CD4-positive, alpha-beta T cell treated with Interleukin-6 for 4 hours (primary cell): ENCODE measurements at regions not wholly inside any gene's neighbourhood (a gene's known extent, or its start where the extent isn't known, plus 50 kb on each side); places are given as distances from the start of the nearest gene placed in this dataset.
"Not testable (repeated sequence)": the region's sequence is repeated elsewhere in the genome, so short reads cannot be mapped to it uniquely, and the experiment has no call there.

ENCODE experiments used
- DNase-seq: peaks from one replicate; pipeline ENCODE4 v3.0.0-alpha.2; 2020; ENCODE audit warnings: mixed read lengths

DNA sequence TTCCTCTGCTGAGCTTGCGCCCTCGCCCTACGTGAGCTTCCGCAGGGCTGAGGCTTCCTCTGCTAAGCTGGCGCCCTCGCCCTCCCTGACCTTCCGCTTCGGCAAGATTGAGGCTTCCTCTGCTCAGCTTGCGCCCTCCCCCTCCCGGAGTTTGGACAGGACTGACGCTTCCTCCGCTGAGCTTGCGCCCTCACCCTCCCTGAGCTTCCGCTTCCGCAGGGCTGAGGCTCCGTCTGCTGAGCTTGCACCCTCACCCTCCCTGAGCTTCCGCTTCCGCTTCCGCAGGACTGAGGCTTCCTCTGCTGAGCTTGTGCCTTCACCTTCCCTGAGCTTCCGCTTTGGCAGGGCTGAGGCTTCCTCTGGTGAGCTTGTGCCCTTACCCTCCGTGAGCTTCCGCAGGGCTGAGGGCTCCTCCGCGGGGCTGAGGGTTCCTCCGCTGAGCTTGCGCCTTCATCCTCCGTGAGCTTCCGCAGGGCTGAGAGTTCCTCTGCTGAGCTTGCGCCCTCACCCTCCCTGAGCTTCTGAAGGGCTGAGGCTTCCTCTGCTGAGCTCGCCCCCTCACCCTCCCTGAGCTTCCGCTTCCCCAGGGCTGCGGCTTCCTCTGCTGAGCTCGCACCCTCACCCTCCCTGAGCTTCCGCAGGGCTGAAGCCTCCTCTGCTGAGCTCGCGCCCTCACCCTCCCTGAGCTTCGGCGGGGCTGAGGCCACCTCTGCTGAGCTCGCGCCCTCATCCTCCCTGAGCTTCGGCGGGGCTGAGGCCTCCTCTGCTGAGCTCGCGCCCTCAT, 753.6 kb upstream of the TPTE start:
- DNase-seq, result no peak

- DNase-seq, result not testable (repeated sequence)
Observed at GRCh38 chr21:9768376-9769130, 752.8 kb upstream of the TPTE start.

DNA sequence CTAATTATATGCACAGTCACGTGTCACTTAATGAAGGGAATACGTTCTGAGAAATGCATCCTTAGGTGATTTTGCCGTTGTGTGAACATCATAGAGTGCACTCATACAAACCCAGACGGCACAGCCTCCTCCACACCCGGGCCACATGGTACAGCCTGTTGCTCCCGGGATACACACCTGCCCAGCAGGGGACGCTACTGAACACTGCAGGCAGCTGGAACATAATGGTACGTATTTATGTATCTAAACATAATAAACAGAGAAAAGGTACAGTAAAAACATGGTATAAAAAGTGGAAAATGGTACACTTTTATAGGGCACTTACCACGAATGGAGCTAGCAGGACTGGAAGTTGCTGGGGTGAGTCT, 752.3 kb upstream of the TPTE start:
- DNase-seq, result not testable (repeated sequence)

- DNase-seq, result not testable (repeated sequence)
Observed at GRCh38 chr21:9769718-9770690, 751.4 kb upstream of the TPTE start.

- DNase-seq, result not testable (repeated sequence)
Observed at GRCh38 chr21:9771466-9772347, 749.7 kb upstream of the TPTE start.

- no peak for DNase-seq
Observed at GRCh38 chr21:9772348-9772672, 749.1 kb upstream of the TPTE start.

DNA sequence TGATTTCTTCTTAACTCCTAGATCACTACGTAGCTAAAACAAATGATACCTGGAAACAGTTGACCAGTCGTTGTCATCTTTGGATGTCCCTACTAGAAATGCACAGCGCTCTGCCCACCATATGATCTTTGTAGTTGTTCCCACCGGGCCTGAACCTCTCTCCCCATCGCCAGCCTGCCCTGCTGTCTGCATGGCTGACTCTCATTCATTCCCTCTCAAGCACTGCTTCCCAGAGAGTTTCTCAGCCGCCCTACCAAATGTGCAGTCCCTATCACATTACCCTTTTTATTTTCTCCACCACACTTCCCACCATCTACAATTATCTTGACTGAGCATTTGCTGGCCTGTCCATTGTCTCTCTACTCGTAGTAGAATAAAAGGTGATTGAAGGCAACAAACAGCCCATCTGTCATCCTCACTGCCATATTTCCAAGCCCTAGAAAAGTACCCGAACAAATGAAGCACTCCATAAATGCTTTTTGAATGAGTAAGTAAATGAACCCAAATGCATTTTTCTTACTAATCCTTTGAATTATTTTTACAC, 748.4 kb upstream of the TPTE start:
- DNase-seq, result not testable (repeated sequence)

DNA sequence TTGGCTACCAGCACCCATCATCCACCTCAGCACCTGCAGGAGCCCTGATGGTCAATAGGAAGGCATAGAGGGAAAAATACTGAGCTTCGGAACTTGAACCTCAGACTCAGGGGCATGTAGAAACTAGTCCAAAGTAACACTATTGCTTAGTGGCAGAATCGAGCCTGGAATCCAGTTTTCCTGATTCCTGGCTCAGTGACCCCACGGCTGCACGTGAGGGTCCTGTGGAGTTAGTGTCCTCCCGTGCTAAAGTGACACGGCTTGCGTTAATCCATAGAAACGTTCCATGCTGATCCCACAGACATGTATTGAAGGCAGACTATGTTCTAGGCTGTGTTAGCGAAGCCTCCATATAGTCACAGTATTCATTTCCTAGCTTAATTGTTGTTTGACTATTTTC, 747.0 kb upstream of the TPTE start:
- no peak for DNase-seq

GRCh38 chr21:9774901-9775593, 746.3 kb upstream of the TPTE start:
- not testable (repeated sequence) for DNase-seq

GRCh38 chr21:9775877-9776276, 745.5 kb upstream of the TPTE start:
- not testable (repeated sequence) for DNase-seq

GRCh38 chr21:9776286-9777020, 744.9 kb upstream of the TPTE start:
- DNase-seq, result not testable (repeated sequence)

DNA sequence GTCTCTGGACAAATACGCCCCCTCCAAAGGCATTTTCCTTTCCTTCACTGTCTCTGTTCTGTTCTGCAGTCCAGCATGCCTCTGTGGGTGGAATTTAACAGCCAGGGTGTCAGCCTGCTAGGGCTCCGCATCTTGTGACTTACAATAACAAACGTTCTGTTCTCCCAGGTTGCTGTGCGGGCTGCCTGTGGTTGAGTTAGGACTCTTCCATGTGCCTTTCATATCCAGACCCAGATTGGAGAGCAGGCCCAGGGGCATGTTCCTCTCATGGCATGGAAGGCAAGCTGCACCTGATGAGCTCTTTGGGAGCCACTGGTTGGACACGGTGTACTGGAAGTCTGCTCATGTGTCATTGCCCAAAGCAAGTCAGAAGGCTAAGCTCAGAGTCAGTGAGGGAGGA, 742.8 kb upstream of the TPTE start:
- DNase-seq, result not testable (repeated sequence)

- no peak for DNase-seq
Observed at GRCh38 chr21:9780441-9780937, 740.9 kb upstream of the TPTE start.

DNA sequence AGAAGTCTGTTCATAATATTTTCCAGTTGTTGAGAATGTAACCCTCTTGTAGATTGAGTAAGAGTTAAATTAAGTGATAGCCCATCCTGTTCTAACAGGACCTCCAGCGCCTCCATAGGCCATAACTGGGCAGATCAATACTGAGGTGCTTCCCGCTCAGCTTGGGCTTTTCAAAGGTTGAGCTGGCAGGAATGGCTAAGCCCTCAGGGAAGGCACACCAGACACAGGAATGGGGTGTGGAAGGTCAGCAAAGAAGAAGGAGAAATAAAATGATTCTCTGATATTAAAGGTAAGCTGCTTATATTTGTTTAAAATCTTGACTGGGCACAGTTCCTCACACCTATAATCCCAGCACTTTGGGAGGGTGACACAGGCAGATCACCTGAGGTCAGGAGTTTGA, 737.8 kb upstream of the TPTE start:
- DNase-seq, result not testable (repeated sequence)

DNA sequence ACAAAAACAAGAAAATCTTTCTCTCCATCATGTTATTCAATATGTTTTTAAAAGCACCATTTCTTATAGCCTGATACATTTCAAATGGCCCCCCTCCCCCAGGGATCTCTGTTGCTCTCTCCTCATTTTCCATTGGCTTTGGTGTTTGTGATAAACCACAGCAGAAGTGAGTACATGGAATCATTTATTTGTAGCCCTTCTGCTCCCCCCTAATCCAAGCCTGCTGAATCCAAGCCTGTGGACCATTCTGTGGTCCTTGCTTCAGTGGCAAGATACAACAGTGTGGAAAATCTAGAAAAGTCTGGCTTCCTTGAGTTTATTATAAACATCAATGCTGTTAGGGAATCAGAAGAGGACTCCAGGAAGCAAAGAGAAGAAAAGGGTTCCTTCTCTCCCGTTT, 737.2 kb upstream of the TPTE start:
- DNase-seq, result not testable (repeated sequence)

DNA sequence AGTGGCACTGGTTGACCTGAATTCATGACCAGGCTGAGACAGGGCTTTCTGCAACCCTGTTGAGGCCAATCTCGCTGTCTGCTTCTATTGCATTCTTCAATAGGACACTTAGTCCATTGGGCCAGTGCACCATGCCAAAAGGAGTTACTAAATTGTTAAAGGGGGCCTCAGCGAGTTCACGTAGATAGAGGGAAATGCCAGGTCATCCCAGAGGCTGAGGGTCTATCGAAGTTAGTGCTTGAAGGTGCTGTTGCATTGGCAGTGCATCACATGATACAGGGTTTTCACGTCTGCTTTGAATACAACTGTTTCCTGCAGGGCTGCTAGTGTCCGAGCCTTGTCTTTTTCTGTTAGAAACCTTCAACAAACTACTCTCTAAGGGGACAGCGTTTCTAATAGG, 735.3 kb upstream of the TPTE start:
- DNase-seq, result not testable (repeated sequence)

- DNase-seq, result not testable (repeated sequence)
Observed at GRCh38 chr21:9788281-9788680, 733.1 kb upstream of the TPTE start.

GRCh38 chr21:9790354-9790753, 731.0 kb upstream of the TPTE start:
- DNase-seq, result not testable (repeated sequence)

GRCh38 chr21:9791453-9791852, 729.9 kb upstream of the TPTE start:
- DNase-seq, result not testable (repeated sequence)

DNA sequence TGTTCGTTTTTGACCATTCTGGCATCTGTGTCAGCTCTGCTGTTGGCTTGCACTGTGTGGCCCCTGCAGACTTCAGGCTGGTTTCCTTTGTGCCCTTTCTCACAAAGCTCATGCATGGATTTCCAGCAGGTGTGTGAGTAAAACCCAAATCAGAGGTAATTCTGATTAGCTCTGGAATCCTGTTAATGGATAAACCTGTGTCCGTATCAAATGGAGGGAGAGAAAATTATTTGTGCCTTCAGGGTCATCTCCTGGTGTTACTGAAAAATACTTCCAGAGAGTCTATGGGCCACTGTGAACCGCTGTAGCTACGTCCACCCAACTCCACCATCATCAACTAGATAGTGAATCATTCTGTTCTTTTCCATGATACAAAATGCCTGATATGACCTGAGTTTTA, 726.1 kb upstream of the TPTE start:
- DNase-seq, result not testable (repeated sequence)
